ENCODE measurements at regions not wholly inside any gene's neighbourhood (a gene's known extent, or its start where the extent isn't known, plus 50 kb on each side); places are given as distances from the start of the nearest gene placed in this dataset.
A peak's percentile ranks its signal among the peaks of the same experiment; 100 is the strongest.

DNA sequence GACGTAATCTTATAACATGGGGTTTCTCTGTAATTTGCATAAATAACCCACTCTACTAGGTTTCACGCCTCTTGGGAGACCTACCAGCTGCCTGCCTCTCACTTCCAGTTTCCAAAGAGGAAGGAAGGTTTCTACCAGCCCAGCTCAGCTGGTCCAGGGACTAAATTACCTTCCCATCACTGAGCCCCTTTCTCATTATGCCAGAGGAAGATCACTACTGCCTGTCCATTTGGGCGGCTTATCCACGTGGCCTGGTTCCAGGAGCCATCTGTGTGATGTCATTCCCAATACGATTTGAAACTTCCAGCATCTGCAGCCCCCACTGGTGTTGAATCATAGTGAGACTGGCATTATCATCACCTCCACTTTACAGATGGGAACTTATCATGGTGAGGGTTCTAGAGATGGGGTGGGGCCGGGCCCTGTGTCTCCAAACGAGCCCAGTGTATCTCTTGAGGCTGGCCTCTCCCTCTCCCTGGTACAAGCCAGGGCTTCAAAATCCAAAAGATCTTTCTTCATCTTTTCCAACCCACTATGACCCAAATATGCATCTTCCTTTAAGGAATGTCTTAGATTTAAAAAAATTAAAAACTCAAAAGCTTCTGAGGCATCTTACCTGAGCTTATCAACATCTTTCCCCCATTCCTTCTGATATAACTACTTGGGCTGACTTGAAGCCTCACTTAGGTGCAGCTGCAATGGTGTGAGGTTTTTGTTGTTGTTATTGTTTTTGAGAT lies 140.8 kb downstream of the DDX1 start:
- DNase-seq (no peak), ATAC-seq (no peak), FAIRE-seq (no peak)
- TF ChIP-seq, protein P1, sequence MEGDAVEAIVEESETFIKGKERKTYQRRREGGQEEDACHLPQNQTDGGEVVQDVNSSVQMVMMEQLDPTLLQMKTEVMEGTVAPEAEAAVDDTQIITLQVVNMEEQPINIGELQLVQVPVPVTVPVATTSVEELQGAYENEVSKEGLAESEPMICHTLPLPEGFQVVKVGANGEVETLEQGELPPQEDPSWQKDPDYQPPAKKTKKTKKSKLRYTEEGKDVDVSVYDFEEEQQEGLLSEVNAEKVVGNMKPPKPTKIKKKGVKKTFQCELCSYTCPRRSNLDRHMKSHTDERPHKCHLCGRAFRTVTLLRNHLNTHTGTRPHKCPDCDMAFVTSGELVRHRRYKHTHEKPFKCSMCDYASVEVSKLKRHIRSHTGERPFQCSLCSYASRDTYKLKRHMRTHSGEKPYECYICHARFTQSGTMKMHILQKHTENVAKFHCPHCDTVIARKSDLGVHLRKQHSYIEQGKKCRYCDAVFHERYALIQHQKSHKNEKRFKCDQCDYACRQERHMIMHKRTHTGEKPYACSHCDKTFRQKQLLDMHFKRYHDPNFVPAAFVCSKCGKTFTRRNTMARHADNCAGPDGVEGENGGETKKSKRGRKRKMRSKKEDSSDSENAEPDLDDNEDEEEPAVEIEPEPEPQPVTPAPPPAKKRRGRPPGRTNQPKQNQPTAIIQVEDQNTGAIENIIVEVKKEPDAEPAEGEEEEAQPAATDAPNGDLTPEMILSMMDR (IDR thresholded peaks at IDR 0.05), result no peak
- no peaks in the 10 kb centered on the region for H3K27me3 ChIP-seq
- no peaks in the 10 kb centered on the region for H3K9me3 ChIP-seq
- no peak overlapping the region for H3K4me3 ChIP-seq
- no peaks in the 10 kb centered on the region for H3K36me3 ChIP-seq
- WGBS, 2 donors, result 66 to 72% methylated on average over 7 of the region's 7 CpGs
- H3K4me1 ChIP-seq, result peaks cover 15 to 34% (median 28%) of the 10 kb centered on the region in 3 donors
- intact Hi-C loops (cut with DNase I), result no loop called here
- H3K27ac ChIP-seq, result no peak overlapping the region

DNA sequence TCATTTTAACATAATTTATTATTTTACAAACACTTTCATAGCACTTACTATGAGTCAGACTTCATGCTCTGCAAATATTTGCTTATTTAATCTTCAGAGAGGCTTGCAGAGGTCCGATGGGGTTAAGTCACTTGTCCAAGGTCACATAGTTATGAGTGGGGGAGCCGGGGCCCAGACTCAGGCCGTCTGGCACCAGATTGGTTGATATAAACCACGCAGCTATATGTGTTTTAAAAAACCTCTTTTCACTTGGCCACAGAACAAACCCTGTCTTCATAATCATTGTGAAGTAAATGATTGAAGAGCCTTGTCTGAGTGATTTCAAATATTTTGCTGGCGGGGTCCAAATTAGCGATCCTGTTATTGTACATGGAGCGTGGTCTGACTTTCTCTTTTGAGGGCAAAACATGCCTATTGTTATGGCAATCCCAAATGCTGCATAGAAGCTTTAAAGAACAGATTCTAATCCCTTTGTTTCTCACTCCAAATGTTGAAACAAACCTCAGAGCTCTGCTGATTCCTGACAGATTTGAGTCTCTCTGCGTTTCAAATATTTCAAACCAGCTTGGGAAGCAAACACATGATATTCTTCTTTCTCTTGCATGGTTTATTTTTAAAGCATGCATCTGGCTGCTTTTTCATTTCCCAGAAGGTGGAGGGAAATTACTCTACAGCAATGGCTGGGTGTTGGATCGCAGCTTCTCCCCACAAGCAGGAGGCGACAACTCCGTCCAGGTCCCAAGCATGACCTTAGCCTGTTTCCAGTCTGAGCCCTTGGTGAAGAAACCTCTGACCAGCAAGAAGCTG lies 142.4 kb downstream of the DDX1 start:
- Histone ChIP-seq H3K4me1 (peaks cover 15 to 34% (median 28%) of the 10 kb centered on the region in 3 donors), H3K9me3 (no peaks in the 10 kb centered on the region), H3K36me3 (no peaks in the 10 kb centered on the region), H3K27ac (peak overlapping the region in 2 of 4 donors; percentile 15 to 37), H3K27me3 (no peaks in the 10 kb centered on the region), H3K4me3 (no peak overlapping the region)
- WGBS, 2 donors, result 16 to 18% methylated on average over 11 of the region's 11 CpGs
- peak; percentile 60 to 80 (median 76) for ATAC-seq
- FAIRE-seq, result no peak
- TF ChIP-seq, protein P1 (IDR thresholded peaks at IDR 0.05), result no peak
- DNase-seq, result peak in 3 of 6 donors; percentile 21 to 46 (median 27)
- intact Hi-C loops (cut with DNase I), result no loop called here

GRCh38 chr2:15734674-15735483 lies 143.2 kb downstream of the DDX1 start:
- Histone ChIP-seq H3K27ac (peak overlapping the region in 2 of 4 donors; percentile 15 to 37), H3K4me1 (peaks cover 15 to 33% (median 28%) of the 10 kb centered on the region in 3 donors), H3K27me3 (no peaks in the 10 kb centered on the region), H3K9me3 (no peaks in the 10 kb centered on the region), H3K36me3 (no peaks in the 10 kb centered on the region), H3K4me3 (no peak overlapping the region)
- DNase-seq, result no peak
- WGBS, 2 donors, result 57 to 68% methylated on average over 5 of the region's 5 CpGs
- ATAC-seq, result peak; percentile 2 to 32 (median 24)
- intact Hi-C loops (cut with DNase I), result no loop called here
- FAIRE-seq, result no peak
- TF ChIP-seq, protein P1 (IDR thresholded peaks at IDR 0.05), result no peak

DNA sequence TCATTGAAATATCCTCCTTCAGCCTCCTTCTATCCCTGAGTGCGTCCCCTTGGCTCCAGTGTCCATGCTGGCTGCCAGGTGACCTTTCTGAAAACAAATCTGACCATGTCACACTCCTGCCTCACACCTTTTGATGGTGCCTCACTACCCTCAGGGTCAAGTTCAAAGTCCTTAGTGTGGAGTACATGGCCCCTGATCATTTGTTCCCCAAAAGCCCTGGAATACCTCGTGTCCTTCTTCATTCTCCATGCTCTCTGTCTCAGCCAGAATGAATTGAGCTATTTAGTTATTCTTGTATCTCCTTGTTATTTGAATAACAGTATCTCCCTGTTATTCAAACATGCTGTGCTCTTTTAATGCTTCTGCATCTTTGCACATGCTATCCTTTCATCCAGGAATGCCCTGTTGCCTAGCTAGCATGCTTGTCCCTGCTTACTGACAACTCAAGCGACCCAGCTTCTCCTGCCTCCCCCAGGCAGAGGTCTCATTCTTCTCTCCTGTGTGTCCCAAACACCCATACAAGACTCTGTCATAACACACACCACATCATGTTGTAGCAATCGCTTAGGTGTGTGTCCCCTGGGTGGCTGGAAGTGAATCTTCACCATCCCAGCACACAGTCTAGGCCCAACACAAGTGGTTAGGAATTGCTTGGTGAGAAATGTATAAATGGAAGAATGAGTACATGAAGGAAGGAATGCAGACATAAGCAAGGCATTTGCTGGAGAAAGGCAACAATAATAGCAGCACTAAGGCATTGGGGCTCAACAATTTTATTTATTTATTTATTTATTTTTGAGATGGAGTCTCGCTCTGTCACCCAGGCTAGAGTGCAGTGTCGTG lies 144.0 kb downstream of the DDX1 start:
- no peak for DNase-seq
- no peak overlapping the region for H3K27ac ChIP-seq
- H3K36me3 ChIP-seq, result no peaks in the 10 kb centered on the region
- intact Hi-C loops (cut with DNase I), result no loop called here
- peaks cover 15 to 24% (median 23%) of the 10 kb centered on the region in 3 donors for H3K4me1 ChIP-seq
- 89 to 94% methylated on average over 6 of the region's 6 CpGs for WGBS, 2 donors
- ATAC-seq, result no peak
- FAIRE-seq, result no peak
- H3K27me3 ChIP-seq, result no peaks in the 10 kb centered on the region
- no peak overlapping the region for H3K4me3 ChIP-seq
- no peaks in the 10 kb centered on the region for H3K9me3 ChIP-seq
- TF ChIP-seq, protein P1 (IDR thresholded peaks at IDR 0.05), result no peak
